ENCODE measurements at regions not wholly inside any gene's neighbourhood (a gene's known extent, or its start where the extent isn't known, plus 50 kb on each side); places are given as distances from the start of the nearest gene placed in this dataset.

DNA sequence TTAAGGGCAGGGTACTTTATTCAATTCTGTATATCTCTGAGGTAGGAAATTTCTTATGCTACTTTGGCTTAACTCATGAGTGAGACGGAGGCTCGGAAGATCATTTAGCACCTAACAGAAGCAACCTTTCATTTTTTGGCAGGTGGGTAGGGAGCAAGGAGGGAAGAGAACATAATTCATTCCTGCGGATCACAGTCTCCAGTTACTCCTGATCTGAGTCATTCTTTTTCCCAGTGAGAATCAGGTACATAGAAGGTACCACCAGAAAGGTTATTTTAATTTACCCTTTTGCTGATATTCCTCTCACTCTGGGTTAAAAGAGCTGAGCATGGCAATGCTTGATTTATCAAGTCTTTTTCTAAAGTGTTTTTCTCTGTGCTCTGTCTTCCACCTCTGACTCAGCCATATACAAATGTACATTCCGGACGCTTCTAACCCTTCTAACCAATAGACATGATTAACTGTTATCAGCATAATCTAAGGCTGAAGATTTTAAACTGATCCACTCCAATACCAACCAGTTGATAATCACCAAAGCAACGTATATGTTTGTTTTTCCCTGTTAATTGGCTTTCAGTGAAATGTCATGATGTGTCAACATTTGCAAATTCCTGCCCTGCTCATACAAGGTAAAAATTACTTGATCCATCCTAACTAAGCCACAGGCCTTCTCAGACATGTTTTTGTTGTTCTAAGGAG lies 271.7 kb downstream of the DUSP10 start:
- Mint-ChIP-seq H3K4me3 (no peak overlapping the region), H3K27ac (no peak overlapping the region), H3K4me1 (no peaks in the 10 kb centered on the region), H3K36me3 (no peaks in the 10 kb centered on the region), H3K9me3 (no peaks in the 10 kb centered on the region), H3K27me3 (ENCODE audit: low read depth in 2 of 2) (peaks cover 11 to 26% of the 10 kb centered on the region in 2 donors)
- Histone ChIP-seq H3K27me3 (ENCODE audit: control insufficient read depth, insufficient read depth, low read length) (no peaks in the 10 kb centered on the region), H3K4me3 (ENCODE audit: low read length) (no peak overlapping the region), H3K4me1 (ENCODE audit: control insufficient read depth, insufficient read depth, low read length) (no peaks in the 10 kb centered on the region), H3K36me3 (ENCODE audit: control insufficient read depth, insufficient read depth, low read length) (no peaks in the 10 kb centered on the region), H3K27ac (ENCODE audit: low read length) (no peak overlapping the region), H3K9me3 (ENCODE audit: control insufficient read depth, insufficient read depth, low read length) (no peaks in the 10 kb centered on the region)
- intact Hi-C loops (cut with micrococcal nuclease), result no loop called here
- WGBS (ENCODE audit: insufficient coverage), result 92% methylated on average over 5 of the region's 6 CpGs
- ATAC-seq, result no peak
- no peak for DNase-seq
- TF ChIP-seq, protein P1, sequence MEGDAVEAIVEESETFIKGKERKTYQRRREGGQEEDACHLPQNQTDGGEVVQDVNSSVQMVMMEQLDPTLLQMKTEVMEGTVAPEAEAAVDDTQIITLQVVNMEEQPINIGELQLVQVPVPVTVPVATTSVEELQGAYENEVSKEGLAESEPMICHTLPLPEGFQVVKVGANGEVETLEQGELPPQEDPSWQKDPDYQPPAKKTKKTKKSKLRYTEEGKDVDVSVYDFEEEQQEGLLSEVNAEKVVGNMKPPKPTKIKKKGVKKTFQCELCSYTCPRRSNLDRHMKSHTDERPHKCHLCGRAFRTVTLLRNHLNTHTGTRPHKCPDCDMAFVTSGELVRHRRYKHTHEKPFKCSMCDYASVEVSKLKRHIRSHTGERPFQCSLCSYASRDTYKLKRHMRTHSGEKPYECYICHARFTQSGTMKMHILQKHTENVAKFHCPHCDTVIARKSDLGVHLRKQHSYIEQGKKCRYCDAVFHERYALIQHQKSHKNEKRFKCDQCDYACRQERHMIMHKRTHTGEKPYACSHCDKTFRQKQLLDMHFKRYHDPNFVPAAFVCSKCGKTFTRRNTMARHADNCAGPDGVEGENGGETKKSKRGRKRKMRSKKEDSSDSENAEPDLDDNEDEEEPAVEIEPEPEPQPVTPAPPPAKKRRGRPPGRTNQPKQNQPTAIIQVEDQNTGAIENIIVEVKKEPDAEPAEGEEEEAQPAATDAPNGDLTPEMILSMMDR (IDR thresholded peaks at IDR 0.05), result no peak

- Mint-ChIP-seq H3K36me3 (no peaks in the 10 kb centered on the region), H3K27me3 (ENCODE audit: low read depth in 2 of 2) (peaks cover 16 to 26% of the 10 kb centered on the region in 2 donors), H3K4me1 (no peaks in the 10 kb centered on the region), H3K9me3 (no peaks in the 10 kb centered on the region), H3K27ac (no peak overlapping the region), H3K4me3 (no peak overlapping the region)
- no peak for DNase-seq
- TF ChIP-seq, protein P1 (IDR thresholded peaks at IDR 0.05), result no peak
- no peak overlapping the region for H3K27ac ChIP-seq (ENCODE audit: low read length)
- no peak for ATAC-seq
- no peaks in the 10 kb centered on the region for H3K27me3 ChIP-seq (ENCODE audit: control insufficient read depth, insufficient read depth, low read length)
- no peaks in the 10 kb centered on the region for H3K9me3 ChIP-seq (ENCODE audit: control insufficient read depth, insufficient read depth, low read length)
- H3K4me1 ChIP-seq (ENCODE audit: control insufficient read depth, insufficient read depth, low read length), result no peaks in the 10 kb centered on the region
- intact Hi-C loops (cut with micrococcal nuclease), result no loop called here
- H3K36me3 ChIP-seq (ENCODE audit: control insufficient read depth, insufficient read depth, low read length), result no peaks in the 10 kb centered on the region
- no peak overlapping the region for H3K4me3 ChIP-seq (ENCODE audit: low read length)
- 82% methylated on average over 7 of the region's 8 CpGs for WGBS (ENCODE audit: insufficient coverage)
Observed at GRCh38 chr1:221473411-221473810, 268.5 kb downstream of the DUSP10 start.

GRCh38 chr1:221477252-221477651 lies 264.6 kb downstream of the DUSP10 start:
- TF ChIP-seq, protein P1 (IDR thresholded peaks at IDR 0.05), result no peak
- intact Hi-C loops (cut with micrococcal nuclease), result no loop called here
- no peaks in the 10 kb centered on the region for H3K36me3 ChIP-seq (ENCODE audit: control insufficient read depth, insufficient read depth, low read length)
- WGBS (ENCODE audit: insufficient coverage), result 75% methylated on average over 3 of the region's 3 CpGs
- ATAC-seq (no peak), DNase-seq (no peak)
- H3K36me3 Mint-ChIP-seq, result no peaks in the 10 kb centered on the region
- H3K27ac ChIP-seq (ENCODE audit: low read length), result no peak overlapping the region
- H3K4me1 ChIP-seq (ENCODE audit: control insufficient read depth, insufficient read depth, low read length), result no peaks in the 10 kb centered on the region
- H3K9me3 Mint-ChIP-seq, result no peaks in the 10 kb centered on the region
- no peak overlapping the region for H3K4me3 Mint-ChIP-seq
- H3K27me3 Mint-ChIP-seq (ENCODE audit: low read depth in 2 of 2), result peaks cover 15% of the 10 kb centered on the region in 2 donors
- no peaks in the 10 kb centered on the region for H3K9me3 ChIP-seq (ENCODE audit: control insufficient read depth, insufficient read depth, low read length)
- no peak overlapping the region for H3K4me3 ChIP-seq (ENCODE audit: low read length)
- H3K4me1 Mint-ChIP-seq, result no peaks in the 10 kb centered on the region
- H3K27me3 ChIP-seq (ENCODE audit: control insufficient read depth, insufficient read depth, low read length), result no peaks in the 10 kb centered on the region
- H3K27ac Mint-ChIP-seq, result no peak overlapping the region

Measured in natural killer cell (primary cell).